ENCODE measurements at regions not wholly inside any gene's neighbourhood (a gene's known extent, or its start where the extent isn't known, plus 50 kb on each side); places are given as distances from the start of the nearest gene placed in this dataset.
A peak's percentile ranks its signal among the peaks of the same experiment; 100 is the strongest.

- no peak overlapping the region for H2AFZ ChIP-seq (ENCODE audit: low read depth, low read length)
- H4K20me1 ChIP-seq (replicated peaks; ENCODE audit: control insufficient read depth, extremely low read depth, insufficient read depth, low read length) = no peaks in the 10 kb centered on the region
- H3K9me1 ChIP-seq (replicated peaks; ENCODE audit: control insufficient read depth, extremely low read depth, insufficient read depth, low read length) = no peaks in the 10 kb centered on the region
- peak; percentile 87 for FAIRE-seq
- peak overlapping the region; percentile 72 for H3K27ac ChIP-seq (ENCODE audit: insufficient read depth, low read depth, low read length)
- POLR2A ChIA-PET = no interaction called here
- dilution Hi-C loops (cut with MboI; ENCODE audit: extremely low pct_ligation_motif_present, low sequenced_read_pairs) (no loop called here), intact Hi-C loops (cut with micrococcal nuclease) (loop anchor here (1.0 kb wide), 5 partner anchors 23 to 737 kb away; partner anchors contain the start of gene HDAC4)
- H3K9me3 ChIP-seq (replicated peaks; ENCODE audit: control insufficient read depth, insufficient read depth, low read length) = no peaks in the 10 kb centered on the region
- H3K27me3 ChIP-seq (ENCODE audit: control insufficient read depth in 2 of 2, insufficient read depth in 2 of 2, low read length in 2 of 2) = no peaks in the 10 kb centered on the region
- H3K4me3 ChIP-seq (replicated peaks in 1 of 3; ENCODE audit: insufficient read depth in 1 of 3, low read depth in 1 of 3, low read length in 3 of 3) = no peak overlapping the region
- H3K79me2 ChIP-seq (ENCODE audit: control insufficient read depth, insufficient read depth, low read length) = no peaks in the 10 kb centered on the region
- H3K4me1 ChIP-seq (ENCODE audit: control insufficient read depth, extremely low read depth, insufficient read depth, low read length) = peaks cover 17% of the 10 kb centered on the region
- BruUV-seq (replicated peaks) = no TSS peak
- H3K36me3 ChIP-seq (ENCODE audit: control insufficient read depth in 2 of 2, extremely low read depth in 1 of 2, insufficient read depth in 2 of 2, low read length in 2 of 2) = no peaks in the 10 kb centered on the region
- CTCF ChIA-PET = no interaction called here
- DNase-seq (ENCODE audit: low read depth, low spot score) = peak; percentile 75
- H3K9ac ChIP-seq (replicated peaks; ENCODE audit: extremely low read depth, insufficient read depth, low read length) = no peak overlapping the region
- H3K4me2 ChIP-seq (ENCODE audit: insufficient read depth, low read length) = peak overlapping the region; percentile 12
- TF ChIP-seq POLR2A (IDR thresholded peaks at IDR 0.05; ENCODE audit: low read depth, low read length) (no peak), POLR2AphosphoS5 (IDR thresholded peaks at IDR 0.05; ENCODE audit: insufficient read depth, low read depth, low read length) (no peak), MAX (IDR thresholded peaks at IDR 0.05; ENCODE audit: insufficient read depth, insufficient read length) (no peak), JUN (IDR thresholded peaks at IDR 0.05; ENCODE audit: borderline replicate concordance, insufficient read depth, insufficient read length, low read depth) (no peak), CTCF (IDR thresholded peaks at IDR 0.05; ENCODE audit: extremely low read depth in 1 of 2, insufficient read depth in 1 of 2, low read depth in 1 of 2, low read length in 2 of 2) (no peak), EZH2 (IDR thresholded peaks at IDR 0.05; ENCODE audit: borderline replicate concordance, low read depth, low read length, severe bottlenecking) (no peak), GATA2 (IDR thresholded peaks at IDR 0.05; ENCODE audit: insufficient read depth, insufficient read length, low read depth, low read length) (no peak)
These were observed 143.4 kb downstream of the NDUFA10 start for GRCh38 chr2:239881561-239882320.
